ENCODE measurements at regions not wholly inside any gene's neighbourhood (a gene's known extent, or its start where the extent isn't known, plus 50 kb on each side); places are given as distances from the start of the nearest gene placed in this dataset.

DNA sequence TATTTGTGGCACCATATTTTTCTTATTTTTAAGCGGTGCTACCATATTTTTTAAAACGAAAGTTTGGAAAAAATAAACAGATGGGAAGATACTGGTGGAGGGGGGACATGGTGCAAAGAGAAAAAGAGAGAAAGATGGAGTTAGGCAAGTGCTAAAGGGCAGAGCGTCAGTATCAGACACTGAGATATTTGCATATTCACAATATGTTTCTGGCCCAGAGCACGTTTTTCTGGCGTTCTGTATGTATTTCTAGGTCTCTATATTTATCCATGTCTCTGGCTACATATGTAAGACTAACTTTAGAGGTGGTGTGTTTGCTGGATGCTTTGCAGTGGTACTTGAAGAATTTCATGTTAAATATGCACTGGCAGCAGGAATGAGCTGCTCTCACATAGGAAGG is 414.0 kb downstream of the TLE4 start:
- no peak for TF ChIP-seq POLR2A (IDR thresholded peaks at IDR 0.05)
- TF ChIP-seq EP300 (IDR thresholded peaks at IDR 0.05; ENCODE audit: low read depth): no peak
- TF ChIP-seq CTCF (IDR thresholded peaks at IDR 0.05): no peak
- no peak for TF ChIP-seq POLR2AphosphoS5 (IDR thresholded peaks at IDR 0.05)
- Histone ChIP-seq H3K4me1 (peaks cover 0 to 6% (median 0%) of the 10 kb centered on the region in 4 donors), H3K27ac (no peak overlapping the region), H3K36me3 (no peaks in the 10 kb centered on the region), H3K9me3 (no peaks in the 10 kb centered on the region), H3K4me3 (no peak overlapping the region), H3K27me3 (no peaks in the 10 kb centered on the region)
- no peak for DNase-seq
- in situ Hi-C loops (cut with MboI; ENCODE audit: low pct_ligation_motif_present in 1 of 4, low pct_unique_long_range_greater_than_20kb in 1 of 4, low sequenced_read_pairs in 3 of 4): no loop called here
- intact Hi-C loops (cut with DNase I; ENCODE audit: low total_unique reads): no loop called here
- 80 to 87% methylated on average over 5 of the region's 5 CpGs for WGBS, 2 donors (ENCODE audit: low coverage in 1 of 2)

- Histone ChIP-seq H3K27me3 (no peaks in the 10 kb centered on the region), H3K27ac (no peak overlapping the region), H3K4me1 (peaks cover 0 to 2% (median 0%) of the 10 kb centered on the region in 4 donors), H3K36me3 (no peaks in the 10 kb centered on the region), H3K9me3 (no peaks in the 10 kb centered on the region), H3K4me3 (no peak overlapping the region)
- no peak for TF ChIP-seq POLR2AphosphoS5 (IDR thresholded peaks at IDR 0.05)
- TF ChIP-seq POLR2A (IDR thresholded peaks at IDR 0.05): no peak
- no peak for TF ChIP-seq EP300 (IDR thresholded peaks at IDR 0.05; ENCODE audit: low read depth)
- no peak for TF ChIP-seq CTCF (IDR thresholded peaks at IDR 0.05)
- DNase-seq: no peak
- in situ Hi-C loops (cut with MboI; ENCODE audit: low pct_ligation_motif_present in 1 of 4, low pct_unique_long_range_greater_than_20kb in 1 of 4, low sequenced_read_pairs in 3 of 4): no loop called here
- intact Hi-C loops (cut with DNase I; ENCODE audit: low total_unique reads): no loop called here
- 80 to 90% methylated on average over 2 to 7 of the region's 7 CpGs for WGBS, 2 donors (ENCODE audit: low coverage in 1 of 2)
Measured at GRCh38 chr9:79985264-79985663, 413.5 kb downstream of the TLE4 start.

DNA sequence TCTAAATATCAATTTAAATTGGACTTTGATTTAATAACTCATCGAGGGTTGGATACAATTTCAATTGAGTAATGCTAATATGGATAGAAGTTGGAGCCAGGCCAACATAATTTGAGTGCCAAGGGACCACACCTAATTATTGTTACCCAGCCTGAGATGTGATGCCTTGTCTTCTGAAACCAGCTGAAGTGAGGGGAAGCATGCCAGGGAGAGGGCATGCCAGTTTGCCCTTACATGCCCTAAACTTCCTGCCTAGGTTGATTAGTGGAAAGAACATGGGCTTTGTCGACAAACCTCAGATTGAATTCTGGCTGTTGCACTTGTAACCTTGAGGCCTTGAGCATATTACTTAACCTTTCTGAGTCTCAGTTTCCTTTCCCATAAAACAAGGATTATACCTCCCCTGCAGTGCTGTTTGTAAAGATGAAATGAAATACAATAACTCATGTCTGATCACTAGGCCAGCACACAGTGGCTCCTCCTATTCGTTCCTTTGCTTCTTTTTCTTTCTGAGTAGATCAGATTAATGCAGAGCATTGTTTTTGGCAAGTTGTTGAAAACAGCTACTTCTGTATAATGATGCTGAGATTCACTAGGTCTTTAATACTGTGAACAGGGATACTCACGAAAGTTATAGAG is 412.8 kb downstream of the TLE4 start:
- TF ChIP-seq EP300 (IDR thresholded peaks at IDR 0.05; ENCODE audit: low read depth) (no peak), POLR2A (IDR thresholded peaks at IDR 0.05) (no peak), POLR2AphosphoS5 (IDR thresholded peaks at IDR 0.05) (no peak)
- Histone ChIP-seq H3K27ac (no peak overlapping the region), H3K4me1 (no peaks in the 10 kb centered on the region), H3K27me3 (no peaks in the 10 kb centered on the region), H3K36me3 (no peaks in the 10 kb centered on the region), H3K9me3 (no peaks in the 10 kb centered on the region), H3K4me3 (no peak overlapping the region)
- in situ Hi-C loops (cut with MboI; ENCODE audit: low pct_ligation_motif_present in 1 of 4, low pct_unique_long_range_greater_than_20kb in 1 of 4, low sequenced_read_pairs in 3 of 4) (no loop called here), intact Hi-C loops (cut with DNase I; ENCODE audit: low total_unique reads) (no loop called here)
- no peak for DNase-seq
- 59 to 60% methylated on average over 4 of the region's 4 CpGs for WGBS, 2 donors (ENCODE audit: low coverage in 1 of 2)

GRCh38 chr9:79980432-79980831 is 408.7 kb downstream of the TLE4 start:
- in situ Hi-C loops (cut with MboI; ENCODE audit: low pct_ligation_motif_present in 1 of 4, low pct_unique_long_range_greater_than_20kb in 1 of 4, low sequenced_read_pairs in 3 of 4): no loop called here
- H3K4me3 ChIP-seq: no peak overlapping the region
- no peaks in the 10 kb centered on the region for H3K4me1 ChIP-seq
- no peaks in the 10 kb centered on the region for H3K9me3 ChIP-seq
- intact Hi-C loops (cut with DNase I; ENCODE audit: low total_unique reads): no loop called here
- DNase-seq: no peak
- 68 to 73% methylated on average over 2 to 3 of the region's 3 CpGs for WGBS, 2 donors (ENCODE audit: low coverage in 1 of 2)
- no peak overlapping the region for H3K27ac ChIP-seq
- no peaks in the 10 kb centered on the region for H3K27me3 ChIP-seq
- H3K36me3 ChIP-seq: no peaks in the 10 kb centered on the region
- no peak for TF ChIP-seq CTCF (IDR thresholded peaks at IDR 0.05)
- no peak for TF ChIP-seq POLR2AphosphoS5 (IDR thresholded peaks at IDR 0.05)
- no peak for TF ChIP-seq POLR2A (IDR thresholded peaks at IDR 0.05)
- TF ChIP-seq EP300 (IDR thresholded peaks at IDR 0.05; ENCODE audit: low read depth): no peak

Data from transverse colon (tissue), 4 donors.